NCI-H2171 treated with DMSO at 0.1 percent for 48 hours (cell line): ENCODE measurements at regions not wholly inside any gene's neighbourhood (a gene's known extent, or its start where the extent isn't known, plus 50 kb on each side); places are given as distances from the start of the nearest gene placed in this dataset.

Experiments
- DNase-seq: peaks from one replicate; lab custom pipeline; 2025; lab: John Stamatoyannopoulos, UW

DNA sequence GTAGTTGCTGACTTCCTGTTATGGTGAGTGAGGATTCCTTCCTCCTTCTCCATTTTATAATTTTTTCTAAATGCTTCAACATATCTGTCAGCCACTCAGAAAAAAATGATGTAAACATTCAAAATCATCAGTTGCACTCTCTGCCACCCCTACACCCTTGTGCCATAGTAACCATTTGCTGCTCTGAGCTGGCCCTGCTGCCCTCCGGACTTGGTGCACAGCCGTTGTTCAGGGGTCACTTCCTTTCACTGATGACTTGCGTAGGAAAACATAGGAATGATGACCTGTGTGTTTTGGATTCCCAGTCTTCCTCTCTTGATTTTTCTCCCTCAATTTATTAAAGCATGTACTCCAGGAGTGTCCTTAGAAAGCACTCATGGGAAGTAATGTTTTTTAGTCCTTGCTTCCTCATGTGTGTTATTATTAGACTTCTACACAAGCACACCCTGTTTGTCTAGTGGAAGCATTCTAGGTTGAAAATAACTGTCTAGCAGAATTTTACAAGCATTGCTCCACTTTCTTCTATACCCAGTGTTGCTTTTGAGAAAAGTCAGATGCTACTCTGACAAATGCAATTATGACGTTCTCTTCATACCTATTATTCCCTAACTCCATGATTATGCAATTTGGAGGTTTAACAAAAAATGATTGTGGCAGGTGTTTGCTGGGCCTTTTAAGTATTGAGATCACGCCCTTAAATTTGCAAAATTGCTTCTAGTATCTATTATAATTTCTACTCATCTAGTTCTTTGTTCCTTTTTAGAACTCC is 62.6 kb upstream of the MTPN start:
- no peak for DNase-seq

DNA sequence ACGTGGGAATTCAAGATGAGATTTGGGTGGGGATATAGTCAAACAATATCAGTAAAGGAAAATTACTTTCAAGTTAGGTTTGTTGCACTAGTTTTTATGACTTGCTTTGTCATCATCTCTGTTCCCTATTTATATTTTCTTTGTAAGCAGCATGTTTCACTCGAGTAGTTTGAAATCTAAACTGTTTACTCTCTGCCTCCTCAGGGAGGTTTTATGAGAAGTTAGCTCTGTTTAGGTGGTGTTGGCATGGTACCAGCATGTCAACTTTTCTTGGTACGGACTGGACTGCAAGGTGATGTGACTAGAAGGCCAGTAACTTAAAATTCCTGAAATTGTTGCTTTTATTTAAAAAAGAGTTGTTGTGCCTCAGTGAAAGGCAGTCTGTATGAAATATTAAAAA is 59.2 kb upstream of the MTPN start:
- no peak for DNase-seq

DNA sequence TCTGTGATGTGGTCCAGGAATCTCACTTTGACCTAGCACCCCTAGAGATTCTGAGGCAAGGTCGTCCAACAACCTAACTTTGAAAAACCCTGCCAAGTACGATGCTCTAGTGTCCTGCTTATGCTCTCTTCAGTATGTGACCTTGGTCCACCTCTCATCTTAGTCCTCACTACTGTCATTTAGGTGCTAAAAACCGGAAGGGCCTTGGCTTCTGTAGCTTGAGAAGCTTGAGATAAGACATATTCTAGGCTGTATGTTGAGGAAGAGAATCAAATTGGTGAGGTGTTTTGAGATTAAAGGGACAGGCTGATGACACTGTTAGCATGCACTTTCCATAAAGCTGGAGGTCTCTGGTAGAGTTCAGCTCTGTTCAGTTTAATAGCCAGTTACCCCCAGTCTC is 57.0 kb upstream of the MTPN start:
- no peak for DNase-seq

DNA sequence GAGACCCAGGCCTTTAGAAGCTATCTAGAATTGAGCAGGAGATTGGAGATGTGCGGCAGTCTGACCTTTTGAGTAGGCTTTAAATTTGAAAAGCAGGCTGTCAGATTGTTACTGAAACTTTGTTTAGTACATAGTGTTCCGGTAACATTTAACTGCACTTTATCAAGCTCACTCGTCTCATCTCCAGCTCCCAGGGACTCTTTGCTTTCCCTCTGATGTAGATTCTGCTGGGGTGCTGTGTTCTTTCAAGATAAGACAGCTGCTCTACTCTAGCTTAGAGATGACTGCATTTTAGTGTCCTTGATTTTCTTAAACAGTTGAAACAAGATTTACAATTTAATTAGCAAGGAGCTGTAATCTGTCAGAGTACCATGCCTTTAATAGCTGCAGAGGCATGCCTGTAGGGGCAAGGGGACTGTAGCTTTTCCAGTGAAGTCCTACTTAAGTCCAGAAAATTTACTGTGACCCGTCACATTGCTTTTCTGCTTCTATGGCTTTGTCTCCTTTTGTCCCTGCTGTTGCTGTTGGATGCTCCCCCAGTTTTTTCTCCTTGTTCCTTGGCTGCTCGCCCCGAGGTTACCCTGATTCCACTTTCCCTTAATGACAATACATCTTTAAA is 56.4 kb upstream of the MTPN start:
- DNase-seq: no peak

DNA sequence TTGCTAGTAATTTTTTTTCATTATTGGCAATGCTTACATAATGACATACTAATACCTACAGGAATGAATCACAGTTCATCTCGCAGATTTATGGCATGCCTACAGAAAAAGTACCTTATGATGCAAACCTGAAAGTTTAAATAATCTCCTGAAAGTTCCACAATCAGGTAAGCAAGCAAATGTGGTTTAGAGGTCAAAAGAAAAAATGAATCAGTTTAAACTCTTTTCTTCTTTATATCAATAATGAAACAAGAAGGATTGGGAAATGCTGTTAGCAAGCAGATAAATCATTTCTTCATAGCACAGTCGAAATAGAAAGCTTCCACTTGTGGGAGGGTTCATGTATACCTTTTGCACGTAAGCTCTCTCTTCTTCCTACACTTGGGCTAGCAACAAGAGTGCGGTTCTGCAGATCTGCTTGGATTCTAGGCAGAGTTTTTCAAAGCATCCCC is 53.7 kb upstream of the MTPN start:
- no peak for DNase-seq

- DNase-seq: no peak
Measured at GRCh38 chr7:136030330-136030729, 53.2 kb upstream of the MTPN start.

DNA sequence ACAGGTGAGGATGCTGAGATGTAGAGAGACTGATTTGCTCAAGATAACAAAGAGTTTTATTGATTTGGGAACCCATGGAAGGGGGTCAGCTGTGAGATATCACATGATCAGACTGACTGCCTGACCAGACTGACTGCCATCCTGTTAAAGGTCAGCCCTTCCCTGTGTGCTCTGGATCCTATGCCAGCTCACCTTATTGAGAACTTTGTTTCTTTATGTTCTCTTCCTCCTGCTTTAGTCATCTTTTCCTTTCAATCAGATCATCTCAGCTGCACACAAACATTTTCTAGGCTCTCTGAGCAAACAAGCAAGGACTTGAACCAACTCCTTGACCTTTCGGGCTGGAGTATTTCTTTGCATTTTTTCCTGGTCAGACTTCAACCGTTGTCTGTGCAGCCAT is 50.0 kb upstream of the MTPN start:
- no peak for DNase-seq
